HG03565 (cell line): ENCODE measurements at regions not wholly inside any gene's neighbourhood (a gene's known extent, or its start where the extent isn't known, plus 50 kb on each side); places are given as distances from the start of the nearest gene placed in this dataset.

Experiments used
- ATAC-seq: cut with Tn5 transposase; IDR thresholded peaks from one replicate; pipeline ENCODE4 v1.9.1; 2021; ENCODE audit warnings: mild to moderate bottlenecking, moderate library complexity; ENCODE audit not compliant: unreplicated experiment

- ATAC-seq, result no peak
Measured at GRCh38 chr22:47783433-47784366, 1021.2 kb downstream of the TBC1D22A start.

GRCh38 chr22:47782328-47783075, 1020.1 kb downstream of the TBC1D22A start:
- ATAC-seq, result no peak

GRCh38 chr22:47781427-47782111, 1019.1 kb downstream of the TBC1D22A start:
- no peak for ATAC-seq

- ATAC-seq, result no peak
Measured at GRCh38 chr22:47781024-47781423, 1018.6 kb downstream of the TBC1D22A start.

GRCh38 chr22:47780281-47780875, 1017.9 kb downstream of the TBC1D22A start:
- ATAC-seq, result no peak

- no peak for ATAC-seq
Measured at GRCh38 chr22:47779474-47779873, 1017.0 kb downstream of the TBC1D22A start.

- no peak for ATAC-seq
Measured at GRCh38 chr22:47778160-47778658, 1015.8 kb downstream of the TBC1D22A start.

- no peak for ATAC-seq
Measured at GRCh38 chr22:47777426-47777825, 1015.0 kb downstream of the TBC1D22A start.

- no peak for ATAC-seq
Measured at GRCh38 chr22:47776329-47776728, 1013.9 kb downstream of the TBC1D22A start.

- ATAC-seq, result no peak
Measured at GRCh38 chr22:47775686-47776085, 1013.2 kb downstream of the TBC1D22A start.

GRCh38 chr22:47775191-47775590, 1012.7 kb downstream of the TBC1D22A start:
- no peak for ATAC-seq

- ATAC-seq, result no peak
Measured at GRCh38 chr22:47773635-47774034, 1011.2 kb downstream of the TBC1D22A start.

GRCh38 chr22:47772864-47773263, 1010.4 kb downstream of the TBC1D22A start:
- no peak for ATAC-seq

- no peak for ATAC-seq
Measured at GRCh38 chr22:47769652-47770051, 1007.2 kb downstream of the TBC1D22A start.

GRCh38 chr22:47768027-47768426, 1005.6 kb downstream of the TBC1D22A start:
- no peak for ATAC-seq

- ATAC-seq, result no peak
Measured at GRCh38 chr22:47767403-47767802, 1005.0 kb downstream of the TBC1D22A start.

- ATAC-seq, result no peak
Measured at GRCh38 chr22:47765757-47766156, 1003.3 kb downstream of the TBC1D22A start.

- ATAC-seq, result no peak
Measured at GRCh38 chr22:47762141-47762540, 999.7 kb downstream of the TBC1D22A start.

GRCh38 chr22:47759909-47760308, 997.5 kb downstream of the TBC1D22A start:
- ATAC-seq, result no peak

GRCh38 chr22:47757741-47758140, 995.3 kb downstream of the TBC1D22A start:
- no peak for ATAC-seq

- no peak for ATAC-seq
Measured at GRCh38 chr22:47750086-47750485, 987.6 kb downstream of the TBC1D22A start.
